NB4 (cell line): ENCODE measurements at regions not wholly inside any gene's neighbourhood (a gene's known extent, or its start where the extent isn't known, plus 50 kb on each side); places are given as distances from the start of the nearest gene placed in this dataset.

ENCODE experiments used
- MYC ChIP-seq: IDR thresholded peaks from 2 replicates; pipeline ENCODE4 v1.6.1; 2011; ENCODE audit warnings: low read depth, low read length
- POLR2A ChIP-seq: IDR thresholded peaks from 2 replicates; pipeline ENCODE4 v1.6.1; 2011; ENCODE audit warnings: mild to moderate bottlenecking; ENCODE audit not compliant: insufficient read length; ENCODE audit errors: extremely low read depth
- TF ChIP-seq, protein P1 (sequence below): IDR thresholded peaks from one replicate; pipeline ENCODE4 v1.5.1; 2012; ENCODE audit warnings: low read depth, low read length
- TF ChIP-seq, protein P2 (sequence below): IDR thresholded peaks from 2 replicates; pipeline ENCODE4 v1.6.1; 2011; ENCODE audit warnings: low read depth, low read length

DNA sequence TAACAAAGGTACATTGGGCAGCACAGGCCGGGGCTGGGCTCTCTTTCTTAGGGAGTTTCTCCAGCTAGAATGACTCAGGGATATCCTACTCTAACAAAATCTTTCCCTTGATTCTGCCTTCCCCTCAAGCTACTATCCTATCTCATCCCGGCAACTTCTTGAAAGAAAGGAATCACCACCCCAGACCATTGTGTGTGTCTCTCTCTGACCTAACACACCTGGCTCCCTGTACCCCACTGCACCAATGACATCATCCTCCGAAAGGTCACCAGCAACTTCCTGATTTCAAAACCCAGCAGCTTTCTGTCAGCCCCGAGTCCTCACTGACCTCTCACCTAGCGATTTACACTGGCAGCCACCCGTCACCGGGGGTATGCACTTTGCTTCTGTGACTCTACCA is 72.1 kb upstream of the MAP4K4 start:
- TF ChIP-seq, protein P1, sequence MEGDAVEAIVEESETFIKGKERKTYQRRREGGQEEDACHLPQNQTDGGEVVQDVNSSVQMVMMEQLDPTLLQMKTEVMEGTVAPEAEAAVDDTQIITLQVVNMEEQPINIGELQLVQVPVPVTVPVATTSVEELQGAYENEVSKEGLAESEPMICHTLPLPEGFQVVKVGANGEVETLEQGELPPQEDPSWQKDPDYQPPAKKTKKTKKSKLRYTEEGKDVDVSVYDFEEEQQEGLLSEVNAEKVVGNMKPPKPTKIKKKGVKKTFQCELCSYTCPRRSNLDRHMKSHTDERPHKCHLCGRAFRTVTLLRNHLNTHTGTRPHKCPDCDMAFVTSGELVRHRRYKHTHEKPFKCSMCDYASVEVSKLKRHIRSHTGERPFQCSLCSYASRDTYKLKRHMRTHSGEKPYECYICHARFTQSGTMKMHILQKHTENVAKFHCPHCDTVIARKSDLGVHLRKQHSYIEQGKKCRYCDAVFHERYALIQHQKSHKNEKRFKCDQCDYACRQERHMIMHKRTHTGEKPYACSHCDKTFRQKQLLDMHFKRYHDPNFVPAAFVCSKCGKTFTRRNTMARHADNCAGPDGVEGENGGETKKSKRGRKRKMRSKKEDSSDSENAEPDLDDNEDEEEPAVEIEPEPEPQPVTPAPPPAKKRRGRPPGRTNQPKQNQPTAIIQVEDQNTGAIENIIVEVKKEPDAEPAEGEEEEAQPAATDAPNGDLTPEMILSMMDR: no peak
- TF ChIP-seq, protein P2, sequence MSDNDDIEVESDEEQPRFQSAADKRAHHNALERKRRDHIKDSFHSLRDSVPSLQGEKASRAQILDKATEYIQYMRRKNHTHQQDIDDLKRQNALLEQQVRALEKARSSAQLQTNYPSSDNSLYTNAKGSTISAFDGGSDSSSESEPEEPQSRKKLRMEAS: no peak
- TF ChIP-seq POLR2A: no peak
- no peak for TF ChIP-seq MYC
